IMR-90 (cell line): ENCODE measurements at regions not wholly inside any gene's neighbourhood (a gene's known extent, or its start where the extent isn't known, plus 50 kb on each side); places are given as distances from the start of the nearest gene placed in this dataset.

Source experiments
- ATAC-seq: fragments of 200-7000 bp; cut with Tn5 transposase; 2 replicates; pipeline ENCODE4 v1.9.1; 2020; ENCODE audit warnings: low read depth, mild to moderate bottlenecking, moderate library complexity
- BruUV-seq: library from RNA; stranded (reverse); fragments of 400-500 nt; replicated peaks from 2 replicates; lab custom pipeline; 2021; lab: Mats Ljungman, UMichigan
- CTCF ChIA-PET: fragments of 300-600 bp; formaldehyde crosslinking; extraction: SDS; loops from one replicate; lab custom pipeline; 2021; ENCODE audit warnings: antibody characterized with exemption; lab: Yijun Ruan, JAX
- POLR2A ChIA-PET: fragments of 300-600 bp; sonication (Branson Sonifier 250); formaldehyde crosslinking; loops from one replicate; lab custom pipeline; 2022; ENCODE audit warnings: antibody characterized with exemption; ENCODE audit not compliant: unreplicated experiment; lab: Charles Lee
- DNase-seq: peaks from one replicate; pipeline ENCODE4 v3.0.0; 2013
- H2AFZ ChIP-seq: replicated peaks from 2 replicates; pipeline ENCODE3; 2013; ENCODE audit warnings: low read length, mild to moderate bottlenecking; ENCODE audit not compliant: poor library complexity
- H2AK5ac ChIP-seq: 2 replicates; pipeline ENCODE4 v1.6.1; 2013; ENCODE audit warnings: low read depth, low read length, inconsistent platforms
- H2AK9ac ChIP-seq: replicated peaks from 2 replicates; pipeline ENCODE3; 2013; ENCODE audit warnings: mild to moderate bottlenecking, low read depth, low read length, moderate library complexity; ENCODE audit not compliant: poor library complexity
- H2BK120ac ChIP-seq: 2 replicates; pipeline ENCODE4 v1.6.1; 2013; ENCODE audit warnings: low read depth, low read length, inconsistent platforms
- H2BK15ac ChIP-seq: 3 replicates; pipeline ENCODE4 v1.6.1; 2013; ENCODE audit warnings: low read depth, low read length, inconsistent platforms
- H2BK20ac ChIP-seq: 2 replicates; pipeline ENCODE4 v1.6.1; 2013; ENCODE audit warnings: low read depth, mild to moderate bottlenecking, inconsistent platforms, low read length, moderate library complexity
- H2BK5ac ChIP-seq: 2 replicates; pipeline ENCODE4 v1.6.1; 2013; ENCODE audit warnings: mild to moderate bottlenecking, low read depth, low read length, inconsistent platforms; ENCODE audit not compliant: poor library complexity, severe bottlenecking
- H3K14ac ChIP-seq: replicated peaks from 2 replicates; pipeline ENCODE4 v1.6.1; 2013; ENCODE audit warnings: low read depth, low read length, inconsistent platforms
- H3K18ac ChIP-seq: 2 replicates; pipeline ENCODE4 v1.6.1; 2013; ENCODE audit warnings: low read depth, low read length, control low read depth
- H3K23ac ChIP-seq: 2 replicates; pipeline ENCODE4 v1.6.1; 2013; ENCODE audit warnings: low read depth, low read length, inconsistent platforms
- H3K27ac ChIP-seq: 2 replicates; pipeline ENCODE4 v1.5.1; 2013; ENCODE audit warnings: mild to moderate bottlenecking, control low read depth, low read length; ENCODE audit not compliant: insufficient read depth
- H3K27me3 ChIP-seq: 2 replicates; pipeline ENCODE4 v1.6.1; 2013; ENCODE audit warnings: low read length; ENCODE audit not compliant: control insufficient read depth, insufficient read depth
- H3K36me3 ChIP-seq: 2 replicates; pipeline ENCODE4 v1.6.1; 2013; ENCODE audit warnings: low read length, mixed read lengths; ENCODE audit not compliant: control insufficient read depth, insufficient read depth
- H3K4ac ChIP-seq: 2 replicates; pipeline ENCODE4 v1.6.1; 2013; ENCODE audit warnings: low read depth, low read length, inconsistent platforms
- H3K4me1 ChIP-seq: 2 replicates; pipeline ENCODE4 v1.6.1; 2013; ENCODE audit warnings: low read length, mixed read lengths; ENCODE audit not compliant: control insufficient read depth, insufficient read depth
- H3K4me2 ChIP-seq: 2 replicates; pipeline ENCODE4 v1.6.1; 2013; ENCODE audit warnings: low read depth, mild to moderate bottlenecking, control low read depth, low read length, moderate library complexity
- H3K4me3 ChIP-seq: 2 replicates; pipeline ENCODE4 v1.5.1; 2013; ENCODE audit warnings: low read depth, mild to moderate bottlenecking, control low read depth, low read length, moderate library complexity; ENCODE audit not compliant: insufficient read depth
- H3K56ac ChIP-seq: 2 replicates; pipeline ENCODE4 v1.6.1; 2013; ENCODE audit warnings: low read length, inconsistent platforms; ENCODE audit not compliant: insufficient read depth; ENCODE audit errors: extremely low read depth
- H3K79me1 ChIP-seq, 2 experiments: 2 replicates each; pipeline ENCODE4 v1.6.1; 2013; ENCODE audit warnings: low read length in 2 of 2, inconsistent platforms in 1 of 2, low read depth in 1 of 2
- H3K9ac ChIP-seq: 2 replicates; pipeline ENCODE4 v1.6.1; 2013; ENCODE audit warnings: low read depth, low read length, control low read depth
- H3K9me1 ChIP-seq: 2 replicates; pipeline ENCODE4 v1.6.1; 2013; ENCODE audit warnings: low read length, inconsistent platforms; ENCODE audit not compliant: insufficient read depth
- H3K9me3 ChIP-seq: 2 replicates; pipeline ENCODE4 v1.6.1; 2013; ENCODE audit warnings: low read length; ENCODE audit not compliant: control insufficient read depth, insufficient read depth
- H4K20me1 ChIP-seq: 2 replicates; pipeline ENCODE4 v1.6.1; 2013; ENCODE audit warnings: low read length, inconsistent platforms; ENCODE audit not compliant: insufficient read depth
- H4K5ac ChIP-seq: 2 replicates; pipeline ENCODE4 v1.6.1; 2013; ENCODE audit warnings: mild to moderate bottlenecking, low read depth, low read length, control low read depth
- H4K8ac ChIP-seq, 2 experiments: 2 replicates each; pipeline ENCODE4 v1.6.1; 2013; ENCODE audit warnings: low read depth in 2 of 2, low read length in 2 of 2, control low read depth in 1 of 2, inconsistent platforms in 1 of 2
- H4K91ac ChIP-seq: 2 replicates; pipeline ENCODE4 v1.6.1; 2013; ENCODE audit warnings: low read depth, low read length, inconsistent platforms; ENCODE audit not compliant: insufficient read depth
- BHLHE40 ChIP-seq: fragments of 150-350 bp; IDR thresholded peaks from 2 replicates; pipeline ENCODE4 v1.6.1; 2016; ENCODE audit warnings: mild to moderate bottlenecking, low read depth, low read length
- ELK1 ChIP-seq: fragments of 150-350 bp; IDR thresholded peaks from 2 replicates; pipeline ENCODE4 v1.6.1; 2016; ENCODE audit warnings: low read depth, mild to moderate bottlenecking, low read length, moderate library complexity, borderline replicate concordance
- MAFK ChIP-seq: IDR thresholded peaks from 2 replicates; pipeline ENCODE4 v1.6.1; 2012; ENCODE audit warnings: low read depth, low read length, improper control_type of control experiment
- POLR2A ChIP-seq: IDR thresholded peaks from 2 replicates; pipeline ENCODE4 v1.6.1; 2012; ENCODE audit warnings: mild to moderate bottlenecking, low read depth, low read length
- RCOR1 ChIP-seq: IDR thresholded peaks from 2 replicates; pipeline ENCODE4 v1.6.1; 2012; ENCODE audit warnings: mild to moderate bottlenecking, low read length, improper control_type of control experiment; ENCODE audit not compliant: insufficient replicate concordance
- SMC3 ChIP-seq: fragments of 150-350 bp; IDR thresholded peaks from 2 replicates; pipeline ENCODE4 v1.6.1; 2016; ENCODE audit warnings: low read depth, mild to moderate bottlenecking, antibody characterized with exemption, low read length, moderate library complexity
- dilution Hi-C: fragments of 300-500 bp; cut with HindIII; formaldehyde crosslinking; loops from one replicate; pipeline ENCODE4 v1.14.3; 2018; ENCODE audit warnings: low sequenced_read_pairs; ENCODE audit not compliant: unreplicated experiment
- in situ Hi-C: fragments of 300-500 bp; cut with MboI; formaldehyde crosslinking; loops from 3 replicates; pipeline ENCODE4 v1.14.3; 2019; ENCODE audit warnings: low sequenced_read_pairs, inconsistent platforms, mixed read lengths
- intact Hi-C: fragments of 100-400 bp; cut with micrococcal nuclease; formaldehyde crosslinking; loops from 2 replicates; pipeline ENCODE4 v1.10.0; 2022

GRCh38 chr9:24035816-24036215 is 209.8 kb upstream of the ELAVL2 start:
- H3K9me1 ChIP-seq: no peaks in the 10 kb centered on the region
- H2BK15ac ChIP-seq: no peak overlapping the region
- ATAC-seq: no peak
- no peak overlapping the region for H3K27ac ChIP-seq
- no peak overlapping the region for H3K18ac ChIP-seq
- no peak overlapping the region for H2AK5ac ChIP-seq
- intact Hi-C loops (no loop called here), in situ Hi-C loops (no loop called here), dilution Hi-C loops (no loop called here)
- no peaks in the 10 kb centered on the region for H3K4me1 ChIP-seq
- TF ChIP-seq MAFK: no peak
- TF ChIP-seq POLR2A: no peak
- TF ChIP-seq ELK1: no peak
- TF ChIP-seq BHLHE40: no peak
- TF ChIP-seq SMC3: no peak
- no peak for TF ChIP-seq RCOR1
- no peak overlapping the region for H3K4me2 ChIP-seq
- H3K79me1 ChIP-seq: no peaks in the 10 kb centered on the region
- H2BK5ac ChIP-seq: no peak overlapping the region
- POLR2A ChIA-PET: no interaction called here
- H4K20me1 ChIP-seq: no peaks in the 10 kb centered on the region
- no peak overlapping the region for H3K9ac ChIP-seq
- no TSS peak for BruUV-seq
- no peak overlapping the region for H3K14ac ChIP-seq
- H4K91ac ChIP-seq: no peak overlapping the region
- no peak for DNase-seq
- H3K27me3 ChIP-seq: no peaks in the 10 kb centered on the region
- no peak overlapping the region for H2AFZ ChIP-seq
- no peak overlapping the region for H3K4me3 ChIP-seq
- CTCF ChIA-PET: no interaction called here
- no peak overlapping the region for H3K23ac ChIP-seq
- peaks cover 3% of the 10 kb centered on the region for H3K9me3 ChIP-seq
- H2AK9ac ChIP-seq: no peak overlapping the region
- H2BK120ac ChIP-seq: no peak overlapping the region
- H3K4ac ChIP-seq: no peak overlapping the region
- H3K36me3 ChIP-seq: no peaks in the 10 kb centered on the region
- no peak overlapping the region for H4K8ac ChIP-seq
- H4K5ac ChIP-seq: no peak overlapping the region
- no peak overlapping the region for H3K56ac ChIP-seq
- no peak overlapping the region for H2BK20ac ChIP-seq
